Stomach (tissue), 4 donors: ENCODE measurements at regions not wholly inside any gene's neighbourhood (a gene's known extent, or its start where the extent isn't known, plus 50 kb on each side); places are given as distances from the start of the nearest gene placed in this dataset.

Experiments
- EP300 ChIP-seq: sonication (generic); formaldehyde crosslinking; IDR thresholded peaks from one replicate; pipeline ENCODE4 v1.6.1; 2017; ENCODE audit warnings: antibody characterized with exemption
- POLR2A ChIP-seq, 4 donors: fragments of 450-650 bp; IDR thresholded peaks; one replicate each; pipeline ENCODE4 v1.6.1; 2016; ENCODE audit warnings: antibody characterized with exemption in 4 of 4, control low read depth in 2 of 4, mild to moderate bottlenecking in 1 of 4, moderate library complexity in 1 of 4
- TF ChIP-seq, protein P1 (sequence below), 7 experiments: fragments of 450-650 bp in 4 of 7; fragments of 200-600 bp in 3 of 7; sonication (generic) in 3 of 7; IDR thresholded peaks; one replicate each; pipeline ENCODE4 v1.5.1; 2016 to 2019; ENCODE audit warnings: antibody characterized with exemption in 7 of 7, control low read depth in 2 of 7, mild to moderate bottlenecking in 1 of 7

DNA sequence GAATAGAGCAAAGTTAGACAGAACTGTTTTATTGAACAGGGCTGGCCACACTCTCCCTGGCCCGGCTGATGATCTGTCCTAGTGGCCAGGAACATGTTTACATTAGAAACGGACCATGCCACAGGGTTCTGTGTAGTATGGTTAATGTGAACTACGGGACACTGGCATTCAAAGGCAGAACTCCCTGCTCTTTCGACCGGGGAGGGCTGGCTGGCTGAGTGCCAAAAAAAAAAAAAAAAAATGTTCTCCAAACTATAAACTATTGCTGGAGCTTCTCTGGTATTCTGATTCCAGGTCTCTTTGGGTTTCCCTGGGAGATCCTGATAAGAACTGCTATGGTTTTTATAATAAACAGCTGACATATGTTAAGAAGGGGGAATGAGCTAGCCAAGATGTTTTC, 1262.6 kb upstream of the SORCS1 start:
- TF ChIP-seq, protein P1, sequence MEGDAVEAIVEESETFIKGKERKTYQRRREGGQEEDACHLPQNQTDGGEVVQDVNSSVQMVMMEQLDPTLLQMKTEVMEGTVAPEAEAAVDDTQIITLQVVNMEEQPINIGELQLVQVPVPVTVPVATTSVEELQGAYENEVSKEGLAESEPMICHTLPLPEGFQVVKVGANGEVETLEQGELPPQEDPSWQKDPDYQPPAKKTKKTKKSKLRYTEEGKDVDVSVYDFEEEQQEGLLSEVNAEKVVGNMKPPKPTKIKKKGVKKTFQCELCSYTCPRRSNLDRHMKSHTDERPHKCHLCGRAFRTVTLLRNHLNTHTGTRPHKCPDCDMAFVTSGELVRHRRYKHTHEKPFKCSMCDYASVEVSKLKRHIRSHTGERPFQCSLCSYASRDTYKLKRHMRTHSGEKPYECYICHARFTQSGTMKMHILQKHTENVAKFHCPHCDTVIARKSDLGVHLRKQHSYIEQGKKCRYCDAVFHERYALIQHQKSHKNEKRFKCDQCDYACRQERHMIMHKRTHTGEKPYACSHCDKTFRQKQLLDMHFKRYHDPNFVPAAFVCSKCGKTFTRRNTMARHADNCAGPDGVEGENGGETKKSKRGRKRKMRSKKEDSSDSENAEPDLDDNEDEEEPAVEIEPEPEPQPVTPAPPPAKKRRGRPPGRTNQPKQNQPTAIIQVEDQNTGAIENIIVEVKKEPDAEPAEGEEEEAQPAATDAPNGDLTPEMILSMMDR (IDR thresholded peaks at IDR 0.05): no peak
- TF ChIP-seq POLR2A (IDR thresholded peaks at IDR 0.05) (no peak), EP300 (no peak)
